ENCODE measurements at regions not wholly inside any gene's neighbourhood (a gene's known extent, or its start where the extent isn't known, plus 50 kb on each side); places are given as distances from the start of the nearest gene placed in this dataset.

DNA sequence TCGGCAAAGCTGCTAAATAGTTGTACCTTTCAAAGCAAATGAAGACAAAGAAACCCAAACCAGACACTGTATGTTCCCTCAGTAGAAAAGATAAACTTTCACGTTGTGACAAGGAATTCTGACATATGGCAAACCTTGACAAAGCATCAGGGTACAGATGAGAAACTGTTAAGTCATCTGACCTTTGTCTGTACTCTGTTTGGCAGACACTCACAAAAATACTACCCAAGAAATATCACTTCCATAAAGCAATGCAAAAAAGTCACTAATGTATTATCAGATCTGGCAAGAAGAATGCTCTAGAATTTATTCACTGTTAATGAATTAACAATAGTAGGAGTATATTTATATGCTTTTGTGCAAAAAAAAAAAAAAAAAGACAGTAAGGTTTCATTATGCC is 843.7 kb downstream of the DIAPH3 start:
- TF ChIP-seq, protein P1, sequence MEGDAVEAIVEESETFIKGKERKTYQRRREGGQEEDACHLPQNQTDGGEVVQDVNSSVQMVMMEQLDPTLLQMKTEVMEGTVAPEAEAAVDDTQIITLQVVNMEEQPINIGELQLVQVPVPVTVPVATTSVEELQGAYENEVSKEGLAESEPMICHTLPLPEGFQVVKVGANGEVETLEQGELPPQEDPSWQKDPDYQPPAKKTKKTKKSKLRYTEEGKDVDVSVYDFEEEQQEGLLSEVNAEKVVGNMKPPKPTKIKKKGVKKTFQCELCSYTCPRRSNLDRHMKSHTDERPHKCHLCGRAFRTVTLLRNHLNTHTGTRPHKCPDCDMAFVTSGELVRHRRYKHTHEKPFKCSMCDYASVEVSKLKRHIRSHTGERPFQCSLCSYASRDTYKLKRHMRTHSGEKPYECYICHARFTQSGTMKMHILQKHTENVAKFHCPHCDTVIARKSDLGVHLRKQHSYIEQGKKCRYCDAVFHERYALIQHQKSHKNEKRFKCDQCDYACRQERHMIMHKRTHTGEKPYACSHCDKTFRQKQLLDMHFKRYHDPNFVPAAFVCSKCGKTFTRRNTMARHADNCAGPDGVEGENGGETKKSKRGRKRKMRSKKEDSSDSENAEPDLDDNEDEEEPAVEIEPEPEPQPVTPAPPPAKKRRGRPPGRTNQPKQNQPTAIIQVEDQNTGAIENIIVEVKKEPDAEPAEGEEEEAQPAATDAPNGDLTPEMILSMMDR (IDR thresholded peaks at IDR 0.05), result no peak
- no peak for TF ChIP-seq POLR2A (IDR thresholded peaks at IDR 0.05)
